HG03060 (cell line): ENCODE measurements at regions not wholly inside any gene's neighbourhood (a gene's known extent, or its start where the extent isn't known, plus 50 kb on each side); places are given as distances from the start of the nearest gene placed in this dataset.
A peak's percentile ranks its signal among the peaks of the same experiment; 100 is the strongest.
"Not testable (repeated sequence)": the region's sequence is repeated elsewhere in the genome, so short reads cannot be mapped to it uniquely, and the experiment has no call there.

Source experiments
- ATAC-seq: cut with Tn5 transposase; IDR thresholded peaks from one replicate; pipeline ENCODE4 v1.9.1; 2021; ENCODE audit warnings: low read depth, moderate number of reproducible peaks; ENCODE audit not compliant: unreplicated experiment

DNA sequence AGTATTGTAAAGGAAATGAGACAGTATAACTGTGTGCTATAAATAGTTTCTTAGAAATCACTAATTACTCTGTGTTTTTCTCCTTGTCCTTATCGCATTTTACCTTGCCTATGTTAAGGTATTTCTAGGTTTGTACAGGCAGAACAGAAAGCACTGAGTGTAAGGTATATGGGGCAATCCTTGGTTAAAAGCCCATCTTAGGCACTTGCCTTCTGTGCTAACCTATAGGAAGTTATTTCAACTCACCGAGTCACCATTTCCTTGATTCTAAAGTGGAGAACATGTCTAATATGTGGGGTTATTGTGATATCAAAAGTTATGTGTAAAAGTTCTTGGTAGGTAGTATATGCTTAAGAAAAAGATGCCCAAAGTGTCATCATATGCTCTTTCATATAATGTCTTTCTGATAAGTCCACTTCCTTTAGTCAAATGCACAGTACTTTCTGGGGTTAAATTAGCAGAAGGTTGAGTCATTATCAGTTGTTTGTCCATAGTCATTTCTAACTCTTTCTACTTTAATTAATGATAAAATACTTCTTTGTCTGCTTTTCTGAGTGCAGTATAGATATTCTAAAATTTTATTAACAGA, 276.4 kb downstream of the UTRN start:
- ATAC-seq, result no peak

DNA sequence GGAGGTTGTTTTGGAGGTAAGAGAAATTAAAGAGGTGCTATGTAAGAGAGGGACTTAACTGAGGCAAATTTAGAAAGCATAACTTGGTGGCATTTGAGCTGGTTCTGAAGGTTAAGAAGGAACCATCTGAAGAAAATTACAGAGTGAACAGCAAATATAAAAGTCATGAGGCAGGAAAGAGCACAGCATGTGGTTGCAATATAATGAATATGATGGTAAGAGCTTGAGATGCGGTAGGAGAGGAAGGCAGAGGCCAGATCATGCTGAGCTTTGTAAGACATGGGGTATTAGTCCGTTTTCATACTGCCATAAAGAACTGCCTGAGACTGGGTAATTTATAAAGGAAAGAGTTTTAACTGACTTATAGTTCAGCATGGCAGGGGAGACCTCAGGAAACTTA, 279.1 kb downstream of the UTRN start:
- ATAC-seq, result no peak

DNA sequence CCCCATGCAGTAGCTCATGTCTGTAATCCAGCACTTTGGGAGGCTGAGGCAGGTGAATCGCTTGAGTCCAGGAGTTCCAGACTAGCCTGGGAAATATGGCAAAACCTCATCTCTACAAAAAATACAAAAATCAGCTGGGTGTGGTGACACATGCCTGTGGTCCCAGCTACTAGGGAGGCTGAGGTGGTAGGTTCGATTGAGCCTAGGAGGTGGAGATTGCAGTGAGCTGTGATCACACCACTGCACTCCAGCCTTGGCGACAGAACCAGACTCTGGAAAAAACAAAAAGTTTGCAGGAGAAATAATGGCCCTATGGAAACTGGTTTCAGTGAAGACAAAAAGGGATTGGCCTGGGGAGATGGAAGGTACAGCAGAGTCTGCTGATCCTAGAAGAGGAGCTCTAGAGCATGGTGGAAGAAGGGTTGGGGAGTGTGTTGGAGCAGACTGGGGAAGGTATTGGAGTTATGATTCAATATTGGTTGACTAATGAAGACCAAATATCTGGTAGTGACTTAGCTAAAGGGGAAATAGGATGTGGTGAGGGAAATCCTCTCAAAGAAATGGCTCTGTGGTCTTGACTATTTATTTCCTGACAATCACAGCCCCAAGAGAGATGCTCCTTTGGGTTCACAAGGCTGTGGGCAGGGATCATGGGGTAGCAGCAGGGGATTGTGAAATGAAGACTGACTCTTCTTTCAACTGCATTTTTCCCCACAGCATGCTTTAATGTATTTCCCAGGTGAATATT, 281.9 kb downstream of the UTRN start:
- ATAC-seq, result no peak

DNA sequence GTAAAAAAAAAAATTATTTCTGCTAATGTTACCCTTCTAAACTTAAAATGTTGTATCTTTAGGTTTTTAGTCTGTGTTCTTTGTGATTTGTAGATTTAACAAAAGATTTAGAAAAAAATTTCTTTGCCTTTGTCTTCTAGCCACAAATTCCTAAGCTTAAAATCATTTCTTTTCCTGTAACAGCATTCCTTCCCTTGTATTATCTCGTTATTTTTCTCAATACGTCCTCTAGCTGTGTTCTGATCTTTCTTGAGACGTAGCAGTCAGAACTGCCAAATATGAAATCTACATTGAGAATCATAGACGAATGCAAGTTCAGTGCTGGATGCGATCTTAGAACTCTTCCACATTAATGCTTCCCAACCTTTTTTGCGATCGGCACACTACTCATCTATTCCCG, 283.1 kb downstream of the UTRN start:
- ATAC-seq, result no peak

- ATAC-seq, result not testable (repeated sequence)
Measured at GRCh38 chr6:144572541-144572940, 287.4 kb downstream of the UTRN start.

GRCh38 chr6:144574796-144575195, 289.7 kb downstream of the UTRN start:
- ATAC-seq, result no peak

GRCh38 chr6:144575327-144575726, 290.2 kb downstream of the UTRN start:
- ATAC-seq, result no peak

DNA sequence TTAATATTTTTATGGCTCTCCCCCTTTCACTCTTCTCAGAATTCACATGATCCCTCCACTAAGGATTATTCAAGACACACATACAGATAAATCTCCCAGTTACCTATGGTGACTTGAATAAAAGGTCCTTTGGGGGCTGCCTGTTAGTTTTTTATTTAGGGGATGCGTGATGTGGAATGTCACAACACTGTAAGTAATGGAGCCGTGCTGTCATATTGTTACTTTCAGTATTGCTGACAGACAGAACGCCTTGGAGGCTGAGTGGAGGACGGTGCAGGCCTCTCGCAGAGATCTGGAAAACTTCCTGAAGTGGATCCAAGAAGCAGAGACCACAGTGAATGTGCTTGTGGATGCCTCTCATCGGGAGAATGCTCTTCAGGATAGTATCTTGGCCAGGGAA, 291.7 kb downstream of the UTRN start:
- no peak for ATAC-seq

DNA sequence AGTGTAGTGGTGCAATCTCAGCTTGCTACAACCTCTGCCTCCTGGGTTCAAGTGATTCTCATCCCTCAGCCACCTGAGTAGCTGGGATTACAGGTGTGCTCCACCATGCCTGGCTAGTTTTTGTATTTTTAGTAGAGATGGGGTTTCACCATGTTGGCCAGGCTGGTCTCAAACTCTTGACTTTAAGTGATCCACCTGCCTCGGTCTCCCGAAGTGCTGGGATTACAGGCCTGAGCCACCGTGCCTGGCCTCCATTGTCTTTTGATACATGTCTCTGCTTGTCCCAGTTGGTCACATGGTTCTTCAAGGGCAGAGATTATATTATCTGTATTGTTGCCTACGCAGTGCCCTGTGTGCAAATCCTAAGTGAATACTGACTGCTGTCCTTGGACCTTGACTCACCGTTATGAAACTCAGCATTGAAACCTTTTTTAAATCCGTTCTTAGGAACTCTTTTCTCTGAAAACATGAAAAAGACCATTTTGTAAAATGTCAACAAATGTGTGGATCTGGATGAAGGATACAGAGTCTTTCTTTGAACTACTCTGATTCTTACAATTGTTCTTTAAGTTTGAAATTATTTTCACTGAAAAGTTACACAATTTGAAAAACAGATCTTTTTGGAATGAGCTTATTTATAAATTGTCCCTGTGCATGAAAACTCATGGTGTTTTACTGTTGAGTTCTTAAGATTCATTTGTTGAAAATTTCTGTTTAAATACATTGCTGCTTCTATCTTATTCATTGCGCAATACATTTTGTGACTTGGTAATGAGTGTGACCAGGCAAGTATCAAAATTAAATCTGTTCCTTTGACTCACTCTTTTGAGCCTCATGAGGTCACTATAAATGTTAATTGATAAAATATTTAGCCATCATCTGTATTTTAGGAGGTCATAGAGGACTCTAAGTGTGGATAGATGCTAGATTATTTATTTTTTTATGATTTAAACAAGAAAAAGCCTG, 293.5 kb downstream of the UTRN start:
- ATAC-seq, result no peak

DNA sequence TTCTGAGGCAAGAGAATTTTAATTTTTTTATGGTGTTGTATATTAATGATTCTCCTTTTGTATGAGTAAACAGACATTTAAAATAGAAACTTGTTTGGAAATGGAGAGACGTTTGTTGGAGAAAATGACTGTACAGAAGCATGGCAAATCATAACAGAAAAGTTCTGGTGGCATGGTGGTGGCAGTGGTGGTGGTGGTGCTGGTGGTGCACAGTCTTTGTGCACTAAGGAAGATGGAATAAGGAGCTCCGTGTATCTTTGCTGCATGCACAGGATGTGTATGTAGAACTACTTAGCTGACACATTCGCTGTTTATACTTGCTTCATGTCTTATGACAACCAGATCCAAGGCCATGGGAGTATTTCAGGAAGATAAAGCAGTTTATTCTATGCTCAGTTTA, 294.9 kb downstream of the UTRN start:
- no peak for ATAC-seq

- no peak for ATAC-seq
Measured at GRCh38 chr6:144580771-144581170, 295.6 kb downstream of the UTRN start.

- ATAC-seq, result no peak
Measured at GRCh38 chr6:144581812-144582537, 296.8 kb downstream of the UTRN start.

- ATAC-seq, result peak; percentile 95
Measured at GRCh38 chr6:144582939-144583613, 297.9 kb downstream of the UTRN start.

DNA sequence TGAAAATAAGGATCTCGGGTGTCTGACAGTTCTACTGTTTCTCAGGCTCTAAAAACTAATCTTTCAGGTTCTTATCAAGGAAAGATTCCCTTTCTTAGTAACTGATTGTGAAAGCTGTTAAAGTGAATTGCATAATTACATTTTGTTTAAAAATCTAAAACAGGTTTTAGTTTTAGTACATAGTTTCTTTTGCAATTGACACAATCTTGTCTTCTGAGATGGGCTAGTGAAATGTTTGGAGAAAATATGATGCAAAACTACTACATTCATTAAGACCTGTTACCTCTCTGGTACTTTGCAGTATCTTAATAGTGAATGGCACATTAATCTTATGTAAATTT, 298.4 kb downstream of the UTRN start:
- ATAC-seq, result no peak

DNA sequence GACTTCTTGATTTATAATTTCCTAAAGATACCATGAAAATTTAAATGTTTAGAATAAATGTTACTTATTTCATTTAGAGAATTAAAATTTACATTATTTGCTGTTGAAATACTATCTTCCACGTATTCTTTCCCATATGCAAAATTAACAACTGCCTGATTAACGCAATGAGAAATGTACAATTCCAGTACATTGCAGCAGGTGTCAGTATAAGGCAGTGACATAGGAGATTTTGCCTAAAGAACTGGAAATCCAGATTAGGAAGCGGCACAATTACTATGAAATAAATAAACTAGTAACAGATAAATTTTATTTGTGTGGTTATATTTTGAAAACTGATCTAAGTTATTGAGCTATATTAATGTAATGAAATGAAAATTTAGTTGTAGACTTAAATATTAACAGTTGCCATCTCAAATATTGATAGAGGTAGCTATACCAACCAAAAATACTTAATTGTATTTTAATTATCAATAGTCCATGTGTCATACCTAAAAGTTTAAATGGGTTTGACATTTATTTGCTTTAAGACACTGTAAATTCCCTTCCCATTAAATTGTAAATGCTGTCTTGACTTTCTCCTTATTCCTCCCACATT, 300.2 kb downstream of the UTRN start:
- ATAC-seq, result no peak

DNA sequence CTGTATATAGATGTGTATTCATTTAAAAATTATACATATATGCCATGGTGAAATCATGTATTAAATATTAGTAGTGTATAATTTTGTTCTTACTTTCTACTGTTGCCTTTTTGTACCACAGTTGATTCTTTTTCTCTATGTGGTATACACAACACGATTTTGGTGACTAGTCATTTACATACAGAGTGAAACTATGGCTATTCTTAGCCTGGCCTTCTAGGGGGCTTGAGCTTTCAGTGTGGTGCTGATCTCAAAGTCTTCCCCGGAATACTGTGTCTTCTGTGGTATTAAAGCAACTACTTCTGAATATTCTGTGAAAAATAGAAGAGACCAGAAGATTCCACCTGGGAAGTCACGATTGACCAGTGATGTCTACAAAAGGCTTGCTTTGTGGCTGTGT, 301.9 kb downstream of the UTRN start:
- no peak for ATAC-seq

DNA sequence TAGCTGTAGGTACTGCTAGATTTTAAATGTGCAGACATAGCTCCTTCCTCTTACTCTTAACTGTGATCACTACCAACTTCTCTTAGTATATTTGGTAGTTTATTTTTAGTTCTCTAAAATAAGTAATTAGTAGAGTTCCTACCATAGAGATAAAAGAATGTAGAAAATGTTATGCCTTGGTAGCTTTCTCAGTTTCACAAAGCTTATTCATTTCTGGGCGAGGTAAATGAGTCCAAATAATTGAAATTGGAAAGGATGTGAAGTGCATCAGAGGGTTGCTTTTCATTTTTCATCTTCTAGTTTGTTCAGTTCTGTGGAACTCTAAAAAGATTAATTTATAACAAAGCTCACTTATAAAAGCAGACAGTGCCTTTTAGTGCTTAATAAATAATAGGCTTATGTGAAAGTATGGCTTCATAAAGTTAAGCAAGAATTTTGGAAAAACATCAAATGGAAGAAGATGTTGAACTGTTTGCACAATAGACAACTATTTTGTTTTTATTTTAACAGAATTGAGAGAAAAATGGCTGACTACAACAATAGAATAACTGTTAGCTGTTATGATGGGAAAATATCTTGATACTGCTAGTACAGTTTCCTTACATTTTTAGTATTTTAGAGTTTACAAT, 303.7 kb downstream of the UTRN start:
- ATAC-seq, result peak; percentile 73

GRCh38 chr6:144590532-144590931, 305.4 kb downstream of the UTRN start:
- no peak for ATAC-seq

DNA sequence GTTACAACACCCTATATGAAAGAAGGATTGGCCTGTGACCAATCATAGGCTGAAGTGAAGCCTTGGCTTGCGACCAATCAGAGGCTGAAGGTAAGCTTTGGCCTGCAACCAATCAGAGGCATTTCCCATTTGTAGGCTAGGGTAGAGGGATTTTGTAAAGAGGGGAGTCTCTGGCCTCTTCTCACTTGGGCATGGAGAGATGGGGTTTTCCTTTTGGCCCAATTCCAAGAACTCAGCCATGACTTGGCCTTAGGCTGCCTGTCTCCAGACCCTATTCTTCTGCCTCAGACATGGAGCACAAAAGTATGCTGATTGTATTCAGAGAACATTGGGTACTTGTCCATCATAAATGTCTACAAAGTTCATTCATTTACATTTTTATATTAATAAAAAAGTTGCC, 308.3 kb downstream of the UTRN start:
- ATAC-seq, result no peak
